Activated naive CD4-positive, alpha-beta T cell treated with anti-CD3 and anti-CD28 coated beads, Interleukin-2, amount 50 U/mL, for 72 hours (primary cell): ENCODE measurements at regions not wholly inside any gene's neighbourhood (a gene's known extent, or its start where the extent isn't known, plus 50 kb on each side); places are given as distances from the start of the nearest gene placed in this dataset.

Experiments
- ATAC-seq, 2 donors: fragments of 150-1000 bp; cut with Tn5 transposase; 2 replicates each; pipeline ENCODE4 v1.10.0; 2021; ENCODE audit warnings: mild to moderate bottlenecking in 2 of 2, moderate library complexity in 2 of 2
- DNase-seq, 2 donors: peaks; one replicate each; pipeline ENCODE4 v3.0.0; 2021 to 2022; ENCODE audit warnings: low spot score in 2 of 2
- H3K27ac Mint-ChIP-seq, 2 donors: one replicate each; pipeline ENCODE4 v1.8.0; 2022; ENCODE audit warnings: mild to moderate bottlenecking in 2 of 2, mixed read lengths in 2 of 2
- H3K36me3 Mint-ChIP-seq, 2 donors: one replicate each; pipeline ENCODE4 v1.8.0; 2022; ENCODE audit warnings: mixed read lengths in 2 of 2
- H3K9me3 Mint-ChIP-seq, 2 donors: one replicate each; pipeline ENCODE4 v1.8.0; 2022; ENCODE audit warnings: mixed read lengths in 2 of 2

DNA sequence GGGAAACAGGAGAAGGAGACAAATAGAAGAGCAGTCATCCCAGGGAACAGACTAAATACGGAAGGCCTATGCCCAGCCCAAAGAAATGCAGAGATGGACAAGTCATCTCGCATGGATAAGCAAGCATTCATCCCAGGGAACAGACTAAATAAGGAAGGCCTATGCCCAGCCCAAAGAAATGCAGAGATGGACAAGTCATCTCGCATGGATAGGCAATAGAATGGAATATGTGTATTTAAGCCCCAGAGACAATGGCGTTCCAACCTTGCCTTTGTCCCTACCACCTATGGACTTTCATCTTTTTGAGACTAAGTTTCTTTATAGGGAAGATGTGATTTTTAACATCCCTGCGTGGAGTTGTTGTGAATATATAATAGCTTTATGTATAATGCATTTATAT, 242.2 kb upstream of the TNC start:
- DNase-seq (no peak), ATAC-seq (no peak)
- H3K27ac Mint-ChIP-seq, result no peak overlapping the region
- H3K36me3 Mint-ChIP-seq, result no peaks in the 10 kb centered on the region
- H3K9me3 Mint-ChIP-seq, result peaks cover 0 to 3% of the 10 kb centered on the region in 2 donors

DNA sequence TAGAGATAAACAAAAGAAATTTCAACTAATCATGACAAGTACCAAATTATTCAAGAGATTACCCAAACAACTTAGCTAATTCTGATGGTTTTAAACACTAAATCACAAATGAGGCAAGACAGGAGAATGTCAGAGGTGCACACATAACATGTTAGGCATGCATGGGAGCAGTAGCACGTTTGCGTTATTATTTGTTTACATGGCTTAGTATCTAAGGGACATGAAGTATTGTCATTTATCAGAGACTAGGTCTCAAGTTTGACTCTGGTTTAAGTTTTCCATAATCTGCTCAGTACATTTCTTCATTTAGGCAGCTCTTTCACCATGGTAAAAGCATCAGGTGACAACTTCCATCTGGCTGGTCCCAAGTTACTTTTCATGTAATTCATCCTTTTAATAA, 244.1 kb upstream of the TNC start:
- ATAC-seq (no peak), DNase-seq (no peak)
- Mint-ChIP-seq H3K36me3 (no peaks in the 10 kb centered on the region), H3K27ac (no peak overlapping the region), H3K9me3 (no peaks in the 10 kb centered on the region)

DNA sequence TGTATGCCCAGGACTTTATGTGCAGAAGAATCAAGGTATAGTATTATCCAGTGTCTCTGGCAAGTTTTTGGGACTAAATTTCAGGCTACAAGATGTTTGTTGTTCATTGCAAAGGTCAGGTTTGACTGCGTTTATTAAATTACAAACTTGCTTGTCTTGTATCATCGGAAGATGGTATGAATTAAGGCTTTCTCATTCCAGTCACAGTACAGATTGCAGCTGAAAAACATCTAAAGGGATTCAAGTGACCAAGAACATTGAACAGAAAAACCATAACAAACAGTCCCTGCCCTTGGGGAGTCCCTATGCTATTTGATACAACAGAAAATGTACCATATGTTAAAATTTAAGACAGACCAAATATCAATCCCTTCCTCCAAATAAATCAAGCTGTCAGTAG, 244.7 kb upstream of the TNC start:
- H3K27ac Mint-ChIP-seq, result no peak overlapping the region
- no peak for DNase-seq
- no peaks in the 10 kb centered on the region for H3K9me3 Mint-ChIP-seq
- ATAC-seq, result no peak
- no peaks in the 10 kb centered on the region for H3K36me3 Mint-ChIP-seq

DNA sequence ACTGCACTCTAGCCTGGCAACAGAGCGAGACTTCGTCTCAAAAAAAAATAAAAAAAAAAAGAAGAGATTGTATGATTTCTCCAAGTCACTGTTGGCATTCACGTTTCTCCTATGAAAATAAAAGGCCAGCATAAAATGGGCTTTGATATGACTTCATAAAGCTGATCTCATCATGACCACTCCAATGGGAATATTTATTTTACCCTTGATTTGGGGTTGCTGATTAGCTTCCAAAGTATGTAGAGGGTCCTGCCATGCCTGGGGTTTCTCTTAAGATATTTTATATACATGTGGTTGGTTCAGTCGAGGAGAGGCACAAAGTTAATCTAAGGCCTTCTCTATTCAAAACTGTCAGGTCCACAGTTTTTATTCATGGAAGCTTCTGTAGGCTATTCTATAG, 247.0 kb upstream of the TNC start:
- Mint-ChIP-seq H3K36me3 (no peaks in the 10 kb centered on the region), H3K9me3 (no peaks in the 10 kb centered on the region), H3K27ac (no peak overlapping the region)
- no peak for ATAC-seq
- DNase-seq, result no peak

DNA sequence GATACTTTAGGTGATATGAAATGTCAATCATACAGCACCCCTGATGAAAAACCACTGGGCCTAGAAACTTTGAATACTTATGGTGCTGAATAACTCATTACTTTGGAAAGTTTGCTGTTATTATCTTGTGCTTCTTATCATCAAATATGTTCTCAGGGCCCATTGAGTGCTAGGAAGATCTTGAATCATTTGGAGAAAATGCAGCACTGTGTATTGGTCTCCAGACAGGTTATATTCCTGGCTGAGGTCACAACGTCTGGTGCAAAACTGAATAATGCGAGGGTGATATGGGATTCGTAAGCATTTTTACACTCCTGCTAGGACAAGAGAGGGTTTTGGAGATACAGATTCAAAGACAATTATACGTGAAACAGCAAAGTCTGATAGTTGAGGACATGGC, 249.4 kb upstream of the TNC start:
- H3K36me3 Mint-ChIP-seq, result no peaks in the 10 kb centered on the region

DNA sequence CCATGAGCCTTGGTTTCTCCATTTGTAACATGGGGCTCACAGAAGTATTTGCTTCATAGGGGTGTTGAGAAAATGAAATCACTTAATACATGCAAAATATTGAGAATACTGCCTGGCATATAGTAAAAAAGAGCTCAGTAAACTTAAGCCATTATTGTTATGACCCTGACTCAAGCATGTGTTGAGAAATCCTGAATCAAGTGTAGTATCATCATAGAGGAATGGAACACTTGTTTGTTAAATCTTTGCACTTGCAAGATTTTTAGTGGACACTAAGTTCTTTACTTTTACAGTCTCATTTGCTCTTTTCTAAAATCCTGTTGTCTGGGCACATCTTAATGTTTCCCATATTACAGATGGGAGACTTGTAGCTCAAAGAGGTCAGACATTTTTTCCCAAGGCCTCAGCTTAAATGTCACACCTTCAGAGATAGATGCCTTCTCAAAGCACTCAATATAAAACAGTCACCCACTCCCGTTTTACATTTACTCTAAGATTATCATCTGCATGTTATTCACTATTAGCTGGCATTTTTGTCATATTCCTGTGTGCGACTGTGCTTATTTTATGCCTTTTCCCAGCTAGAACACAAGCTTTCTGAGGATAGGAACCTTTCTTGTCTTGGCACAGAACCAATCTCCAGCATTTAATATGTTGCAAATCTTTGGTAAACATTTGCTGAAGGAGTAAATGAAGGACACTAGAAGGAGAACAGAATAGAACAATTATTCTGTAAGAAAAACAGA, 250.0 kb upstream of the TNC start:
- Mint-ChIP-seq H3K9me3 (peaks cover 5 to 8% of the 10 kb centered on the region in 2 donors), H3K27ac (no peak overlapping the region), H3K36me3 (no peaks in the 10 kb centered on the region)
- DNase-seq (no peak), ATAC-seq (no peak)

More for the DNA sequence above, 249.4 kb upstream of the TNC start:
- H3K27ac Mint-ChIP-seq, result no peak overlapping the region
- H3K9me3 Mint-ChIP-seq, result peaks cover 5 to 8% of the 10 kb centered on the region in 2 donors
- ATAC-seq, result no peak
- DNase-seq, result no peak

DNA sequence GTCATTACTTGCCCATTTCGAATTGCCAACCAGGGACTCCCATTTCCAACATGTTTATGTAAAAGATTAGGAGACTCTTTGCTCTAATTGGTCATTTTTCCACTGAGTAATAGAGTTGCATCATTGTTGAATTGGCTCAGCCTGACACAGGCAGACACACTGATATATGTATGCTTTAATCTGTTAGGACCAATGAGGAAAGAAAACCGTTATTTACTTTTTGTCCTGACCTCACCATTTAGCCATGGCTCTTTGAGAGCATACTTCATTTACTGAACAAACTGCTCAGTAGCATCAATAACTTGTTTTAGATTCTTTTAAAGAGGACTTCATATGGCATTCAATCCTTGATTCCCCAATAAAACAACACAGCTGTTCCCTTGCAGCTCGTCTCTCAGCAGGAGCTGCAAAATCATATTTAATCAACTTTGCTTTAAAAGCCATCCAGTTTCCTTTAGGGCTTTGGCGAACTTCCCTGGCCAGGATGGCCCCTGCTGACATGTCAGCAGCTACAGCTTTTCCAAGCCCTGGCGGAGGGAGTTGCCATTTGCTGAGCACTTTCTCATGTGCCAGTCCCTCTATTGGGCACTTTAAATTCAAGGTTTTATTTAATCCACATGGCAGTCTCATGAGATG, 251.5 kb upstream of the TNC start:
- peaks cover 5 to 11% of the 10 kb centered on the region in 2 donors for H3K9me3 Mint-ChIP-seq

DNA sequence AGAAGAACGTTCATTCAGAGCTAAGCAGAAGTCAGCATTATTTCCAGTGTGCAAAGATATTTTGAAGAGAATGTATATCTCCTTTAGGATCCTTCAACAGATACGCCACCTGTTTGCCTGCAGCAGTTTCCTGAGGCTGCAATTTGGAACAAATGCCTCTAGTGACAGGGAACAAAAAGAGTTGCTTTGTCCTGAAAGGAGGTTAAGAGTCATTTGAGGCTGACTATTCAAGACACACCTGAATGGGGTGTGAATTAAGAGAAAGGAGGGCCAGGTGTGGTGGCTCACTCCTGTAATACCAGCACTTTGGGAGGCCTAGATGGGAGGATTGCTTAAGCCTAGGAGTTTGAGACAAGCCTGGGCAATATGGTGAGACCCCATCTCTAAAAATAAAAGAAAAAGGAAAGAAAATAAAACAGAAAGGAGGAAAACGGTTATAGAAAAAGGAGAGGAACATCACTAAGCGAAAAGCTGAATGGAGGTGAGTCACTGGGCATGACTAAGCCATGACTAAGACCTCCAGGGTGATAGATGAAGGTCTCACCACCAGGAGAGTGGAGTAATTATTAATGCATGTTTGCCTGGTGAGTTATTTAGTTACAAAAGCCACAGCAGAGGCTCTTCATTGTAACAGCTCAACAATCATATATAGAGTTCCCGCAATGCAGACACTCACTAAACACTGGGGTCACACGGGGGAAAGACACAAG, 255.2 kb upstream of the TNC start:
- Mint-ChIP-seq H3K36me3 (no peaks in the 10 kb centered on the region), H3K27ac (peak overlapping the region in 1 of 2 donors; percentile 37), H3K9me3 (peaks cover 5 to 11% of the 10 kb centered on the region in 2 donors)
- peak; percentile 49 to 94 for ATAC-seq
- peak in 1 of 2 donors; percentile 10 for DNase-seq

More for the DNA sequence above, 251.5 kb upstream of the TNC start:
- DNase-seq (no peak), ATAC-seq (no peak)
- Mint-ChIP-seq H3K27ac (no peak overlapping the region), H3K36me3 (no peaks in the 10 kb centered on the region)

DNA sequence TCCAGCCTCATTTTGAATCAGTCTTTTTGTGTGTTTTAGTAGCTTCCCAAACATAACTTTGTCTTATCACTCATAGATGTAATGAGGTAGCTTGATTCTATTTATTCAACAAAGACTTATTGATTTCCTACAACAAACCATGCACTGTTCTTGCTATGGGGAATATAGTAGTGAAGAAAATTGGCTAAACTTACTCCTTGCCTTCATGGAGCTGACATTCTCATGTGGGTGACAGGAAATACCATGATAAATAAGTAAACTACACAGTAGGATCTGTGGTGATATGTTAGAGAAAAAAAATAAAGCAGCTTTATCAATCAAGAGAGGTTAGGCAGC, 255.7 kb upstream of the TNC start:
- ATAC-seq, result no peak
- DNase-seq, result no peak
- Mint-ChIP-seq H3K36me3 (no peaks in the 10 kb centered on the region), H3K9me3 (peaks cover 5 to 11% of the 10 kb centered on the region in 2 donors), H3K27ac (no peak overlapping the region)

DNA sequence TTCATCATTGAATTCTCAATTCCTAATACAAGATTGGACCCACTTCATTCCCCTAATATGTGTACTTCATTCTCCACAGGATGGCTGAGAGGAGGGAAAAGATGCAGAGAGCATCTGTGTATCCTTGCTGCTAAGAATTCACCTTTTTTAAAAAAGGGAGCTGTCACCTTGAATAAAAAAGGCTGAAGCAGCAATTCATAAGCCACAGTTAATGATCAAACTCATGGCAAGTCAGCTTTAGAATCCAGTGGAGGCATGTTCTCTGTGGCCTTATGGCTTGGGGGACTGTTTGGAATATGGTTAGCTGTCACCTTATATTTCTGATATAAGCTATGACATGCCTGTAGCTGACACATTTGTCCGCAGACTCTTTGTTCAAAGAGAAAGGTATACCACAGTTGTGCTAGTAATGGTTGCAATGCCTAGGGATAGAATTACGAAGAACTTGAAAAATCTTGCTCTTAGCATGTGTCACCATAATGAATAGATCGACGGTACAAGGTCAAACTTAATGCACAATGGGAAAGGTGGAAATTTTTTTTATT, 256.8 kb upstream of the TNC start:
- Mint-ChIP-seq H3K9me3 (peaks cover 5 to 11% of the 10 kb centered on the region in 2 donors), H3K27ac (no peak overlapping the region), H3K36me3 (no peaks in the 10 kb centered on the region)
- no peak for ATAC-seq
- DNase-seq, result no peak

DNA sequence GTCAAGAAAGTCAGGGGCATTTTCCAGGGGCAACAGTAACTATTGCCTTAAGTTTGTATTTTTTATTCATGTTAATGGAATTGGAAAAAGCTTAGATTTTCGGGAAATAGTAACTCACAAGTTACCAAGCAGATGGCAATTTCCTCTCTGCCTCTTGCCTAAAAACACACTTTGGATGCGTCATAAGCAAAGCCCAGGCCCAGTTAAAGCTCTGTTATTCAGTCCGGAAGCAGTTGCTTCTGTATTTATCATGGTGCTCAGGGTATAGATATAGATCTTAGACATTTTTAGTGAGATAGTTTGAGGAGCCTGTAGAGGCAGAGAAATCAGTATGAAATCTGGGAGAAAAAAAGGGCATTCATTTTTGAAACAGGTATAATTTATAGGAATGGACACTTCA, 260.3 kb upstream of the TNC start:
- H3K36me3 Mint-ChIP-seq, result no peaks in the 10 kb centered on the region
- ATAC-seq (no peak), DNase-seq (no peak)
- peaks cover 3 to 5% of the 10 kb centered on the region in 2 donors for H3K9me3 Mint-ChIP-seq
- no peak overlapping the region for H3K27ac Mint-ChIP-seq

DNA sequence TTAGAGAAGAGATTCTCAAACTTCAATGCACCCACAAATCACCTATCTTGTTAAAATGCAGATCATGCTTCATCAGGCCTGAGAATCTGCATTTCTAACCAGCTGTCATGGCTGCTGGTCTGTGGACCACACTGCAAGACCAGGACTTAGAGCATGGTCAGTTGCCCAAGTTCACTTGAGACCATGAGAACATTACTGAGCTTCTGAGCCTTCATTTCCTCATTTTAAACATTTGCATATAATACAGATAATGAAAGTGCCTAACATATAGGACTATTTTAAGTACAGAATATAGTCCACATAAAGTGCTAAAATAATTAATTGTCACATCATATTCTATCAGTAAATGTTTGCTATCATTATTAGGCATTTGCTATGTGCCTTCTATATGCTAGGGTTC, 260.8 kb upstream of the TNC start:
- DNase-seq (no peak), ATAC-seq (no peak)
- H3K9me3 Mint-ChIP-seq, result peaks cover 7 to 9% of the 10 kb centered on the region in 2 donors
- H3K27ac Mint-ChIP-seq, result no peak overlapping the region
- no peaks in the 10 kb centered on the region for H3K36me3 Mint-ChIP-seq

DNA sequence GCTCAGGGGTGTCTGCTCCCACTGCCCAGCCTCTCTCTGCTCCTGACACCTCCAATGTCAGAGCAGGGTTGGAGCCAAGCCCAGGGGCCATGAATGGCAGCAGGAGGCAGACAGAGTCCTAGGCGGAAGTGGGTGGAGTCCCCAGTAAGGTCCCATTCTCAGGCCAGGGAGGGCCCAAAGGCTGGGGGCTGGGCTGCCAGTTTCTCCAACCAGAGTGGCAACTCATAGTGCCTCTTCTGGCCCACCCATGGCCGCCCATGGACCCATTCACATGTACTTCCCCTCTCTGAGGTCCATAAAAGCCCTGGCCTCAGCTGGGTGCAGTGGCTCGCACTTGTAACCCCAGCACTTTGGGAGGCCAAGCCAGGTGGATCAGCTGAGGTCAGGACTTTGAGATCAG, 261.8 kb upstream of the TNC start:
- no peak for ATAC-seq

DNA sequence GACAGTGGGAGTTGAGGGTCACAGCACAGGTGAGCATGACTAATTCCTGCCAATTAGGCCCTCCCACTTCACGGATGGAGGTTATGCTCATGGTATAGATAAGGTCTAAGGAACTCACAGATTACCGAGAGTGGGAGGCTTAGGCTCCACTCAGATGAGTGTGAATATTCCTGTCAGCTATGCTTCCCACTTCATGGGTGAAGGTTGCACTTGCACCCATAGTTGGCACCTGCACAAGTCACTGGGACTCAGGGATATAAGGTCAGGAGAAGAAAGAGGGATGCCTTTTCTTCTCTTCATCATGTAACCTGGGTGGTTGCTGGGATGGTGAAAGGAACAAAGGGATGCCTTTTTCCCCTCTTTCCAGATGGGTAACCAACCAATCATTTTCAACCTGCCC, 264.9 kb upstream of the TNC start:
- H3K9me3 Mint-ChIP-seq, result peaks cover 7 to 11% of the 10 kb centered on the region in 2 donors
- no peak for ATAC-seq
- H3K27ac Mint-ChIP-seq, result no peak overlapping the region
- DNase-seq, result no peak
- H3K36me3 Mint-ChIP-seq, result no peaks in the 10 kb centered on the region

More for the DNA sequence above, 261.8 kb upstream of the TNC start:
- Mint-ChIP-seq H3K36me3 (no peaks in the 10 kb centered on the region), H3K9me3 (peaks cover 7 to 11% of the 10 kb centered on the region in 2 donors), H3K27ac (no peak overlapping the region)
- no peak for DNase-seq

DNA sequence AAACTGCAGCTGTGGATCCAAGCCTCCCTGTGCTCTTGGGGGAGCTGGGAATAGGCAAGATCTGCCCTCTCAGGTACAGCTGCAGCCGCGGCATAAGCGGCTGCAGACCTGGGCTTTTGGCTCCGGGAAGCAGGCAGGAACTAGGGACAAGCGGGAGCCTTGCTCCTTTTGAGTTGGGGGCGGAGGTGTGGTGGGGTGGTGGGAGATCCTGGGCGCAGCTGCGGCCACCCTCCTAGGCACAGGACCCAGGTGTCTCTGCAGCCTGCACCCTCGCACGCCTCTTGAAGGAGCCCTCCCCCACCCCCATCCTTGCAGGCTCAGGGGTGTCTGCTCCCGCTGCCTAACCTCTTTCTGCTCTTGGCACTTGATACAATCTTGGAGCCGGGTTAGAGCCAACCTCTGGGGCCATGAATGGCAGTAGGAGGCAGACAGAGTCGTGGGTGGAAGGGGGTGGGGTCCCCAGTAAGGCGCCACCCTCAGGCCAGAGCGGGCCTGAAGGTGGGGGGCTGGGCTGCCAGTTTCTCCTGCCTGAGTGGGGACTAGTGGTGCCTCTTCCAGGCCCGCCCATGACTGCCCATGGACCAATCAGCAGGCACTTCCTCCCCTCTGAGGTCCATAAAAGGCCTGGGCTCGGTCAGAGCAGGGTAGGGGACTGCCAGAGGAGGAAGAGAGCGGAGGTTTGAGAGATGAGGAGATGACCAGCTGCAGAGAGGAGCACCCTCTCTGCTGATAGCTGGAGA, 267.6 kb upstream of the TNC start:
- DNase-seq, result no peak
- Mint-ChIP-seq H3K27ac (no peak overlapping the region), H3K9me3 (peaks cover 7 to 11% of the 10 kb centered on the region in 2 donors), H3K36me3 (no peaks in the 10 kb centered on the region)
- ATAC-seq, result no peak

DNA sequence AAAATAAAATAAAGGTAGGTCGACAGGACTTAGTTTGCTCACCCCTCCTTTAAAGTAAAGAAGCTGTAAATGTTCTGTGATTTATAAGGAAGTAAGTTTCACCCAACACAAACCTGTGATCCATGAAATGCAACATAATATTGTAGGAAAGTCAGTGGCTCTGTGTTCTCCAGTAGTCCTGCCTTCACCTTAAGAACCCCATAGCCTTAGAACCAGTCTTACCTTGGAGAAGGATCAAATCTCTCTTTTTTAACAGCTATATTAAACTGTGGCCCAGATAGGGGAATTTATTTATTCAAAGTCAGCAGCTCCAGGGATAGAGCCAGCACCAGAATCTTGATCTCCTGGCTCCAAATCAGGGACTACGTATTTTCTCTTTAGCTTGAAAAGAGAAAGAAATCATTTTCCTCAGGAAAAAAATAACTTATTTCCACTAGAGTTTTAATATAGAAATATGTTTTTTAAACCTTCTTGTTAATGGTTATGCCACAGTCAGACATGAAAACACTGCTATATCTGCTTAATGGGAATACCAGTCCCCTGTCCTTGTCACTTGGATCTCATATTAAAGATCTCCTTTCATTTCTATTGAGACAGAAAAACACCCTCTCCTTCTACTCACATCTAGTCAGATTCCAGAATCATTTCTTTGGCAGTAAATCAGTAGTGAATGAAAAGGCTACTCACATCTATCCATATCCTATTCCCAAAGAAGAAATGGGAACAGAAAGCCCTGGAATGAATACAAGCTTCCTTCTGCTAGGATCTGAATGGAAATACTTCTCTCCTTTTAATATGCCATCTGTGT, 269.2 kb upstream of the TNC start:
- DNase-seq, result no peak
- Mint-ChIP-seq H3K9me3 (peaks cover 4 to 7% of the 10 kb centered on the region in 2 donors), H3K27ac (no peak overlapping the region), H3K36me3 (no peaks in the 10 kb centered on the region)
- ATAC-seq, result no peak
